ENCODE measurements at regions not wholly inside any gene's neighbourhood (a gene's known extent, or its start where the extent isn't known, plus 50 kb on each side); places are given as distances from the start of the nearest gene placed in this dataset.

DNA sequence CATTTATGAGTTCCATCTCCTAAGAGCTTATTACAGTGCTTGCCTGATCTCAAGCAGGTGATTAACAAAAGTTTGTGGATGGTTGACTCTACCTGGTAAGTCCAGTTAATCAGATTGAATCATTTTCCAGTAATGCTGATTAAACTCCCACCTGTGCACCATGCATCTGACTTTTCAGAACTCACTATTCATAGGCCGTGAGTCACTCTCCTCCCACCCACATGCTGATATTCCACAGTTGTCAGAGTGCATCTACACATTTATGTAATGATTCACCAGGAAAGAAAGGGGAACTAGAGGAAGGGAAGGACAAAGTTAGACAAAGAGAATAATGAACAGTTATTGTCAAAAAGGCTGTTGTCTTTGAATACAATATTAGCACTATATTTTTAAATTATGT is 106.2 kb upstream of the UBE3A start (continued):
- TF ChIP-seq, protein P1, sequence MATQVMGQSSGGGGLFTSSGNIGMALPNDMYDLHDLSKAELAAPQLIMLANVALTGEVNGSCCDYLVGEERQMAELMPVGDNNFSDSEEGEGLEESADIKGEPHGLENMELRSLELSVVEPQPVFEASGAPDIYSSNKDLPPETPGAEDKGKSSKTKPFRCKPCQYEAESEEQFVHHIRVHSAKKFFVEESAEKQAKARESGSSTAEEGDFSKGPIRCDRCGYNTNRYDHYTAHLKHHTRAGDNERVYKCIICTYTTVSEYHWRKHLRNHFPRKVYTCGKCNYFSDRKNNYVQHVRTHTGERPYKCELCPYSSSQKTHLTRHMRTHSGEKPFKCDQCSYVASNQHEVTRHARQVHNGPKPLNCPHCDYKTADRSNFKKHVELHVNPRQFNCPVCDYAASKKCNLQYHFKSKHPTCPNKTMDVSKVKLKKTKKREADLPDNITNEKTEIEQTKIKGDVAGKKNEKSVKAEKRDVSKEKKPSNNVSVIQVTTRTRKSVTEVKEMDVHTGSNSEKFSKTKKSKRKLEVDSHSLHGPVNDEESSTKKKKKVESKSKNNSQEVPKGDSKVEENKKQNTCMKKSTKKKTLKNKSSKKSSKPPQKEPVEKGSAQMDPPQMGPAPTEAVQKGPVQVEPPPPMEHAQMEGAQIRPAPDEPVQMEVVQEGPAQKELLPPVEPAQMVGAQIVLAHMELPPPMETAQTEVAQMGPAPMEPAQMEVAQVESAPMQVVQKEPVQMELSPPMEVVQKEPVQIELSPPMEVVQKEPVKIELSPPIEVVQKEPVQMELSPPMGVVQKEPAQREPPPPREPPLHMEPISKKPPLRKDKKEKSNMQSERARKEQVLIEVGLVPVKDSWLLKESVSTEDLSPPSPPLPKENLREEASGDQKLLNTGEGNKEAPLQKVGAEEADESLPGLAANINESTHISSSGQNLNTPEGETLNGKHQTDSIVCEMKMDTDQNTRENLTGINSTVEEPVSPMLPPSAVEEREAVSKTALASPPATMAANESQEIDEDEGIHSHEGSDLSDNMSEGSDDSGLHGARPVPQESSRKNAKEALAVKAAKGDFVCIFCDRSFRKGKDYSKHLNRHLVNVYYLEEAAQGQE (IDR thresholded peaks at IDR 0.05; ENCODE audit: unreplicated experiment) = no peak
- TF ChIP-seq ZNF114 (CRISPR knock-in tag; IDR thresholded peaks at IDR 0.05) (no peak), JUNB (IDR thresholded peaks at IDR 0.05; ENCODE audit: unreplicated experiment) (no peak), CREB1 (CRISPR knock-in tag; IDR thresholded peaks at IDR 0.05; ENCODE audit: low read depth) (no peak), EZH2 (IDR thresholded peaks at IDR 0.05; ENCODE audit: low read depth, unreplicated experiment) (no peak)
- TF ChIP-seq, protein P2, sequence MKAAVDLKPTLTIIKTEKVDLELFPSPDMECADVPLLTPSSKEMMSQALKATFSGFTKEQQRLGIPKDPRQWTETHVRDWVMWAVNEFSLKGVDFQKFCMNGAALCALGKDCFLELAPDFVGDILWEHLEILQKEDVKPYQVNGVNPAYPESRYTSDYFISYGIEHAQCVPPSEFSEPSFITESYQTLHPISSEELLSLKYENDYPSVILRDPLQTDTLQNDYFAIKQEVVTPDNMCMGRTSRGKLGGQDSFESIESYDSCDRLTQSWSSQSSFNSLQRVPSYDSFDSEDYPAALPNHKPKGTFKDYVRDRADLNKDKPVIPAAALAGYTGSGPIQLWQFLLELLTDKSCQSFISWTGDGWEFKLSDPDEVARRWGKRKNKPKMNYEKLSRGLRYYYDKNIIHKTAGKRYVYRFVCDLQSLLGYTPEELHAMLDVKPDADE (IDR thresholded peaks at IDR 0.05) = no peak

DNA sequence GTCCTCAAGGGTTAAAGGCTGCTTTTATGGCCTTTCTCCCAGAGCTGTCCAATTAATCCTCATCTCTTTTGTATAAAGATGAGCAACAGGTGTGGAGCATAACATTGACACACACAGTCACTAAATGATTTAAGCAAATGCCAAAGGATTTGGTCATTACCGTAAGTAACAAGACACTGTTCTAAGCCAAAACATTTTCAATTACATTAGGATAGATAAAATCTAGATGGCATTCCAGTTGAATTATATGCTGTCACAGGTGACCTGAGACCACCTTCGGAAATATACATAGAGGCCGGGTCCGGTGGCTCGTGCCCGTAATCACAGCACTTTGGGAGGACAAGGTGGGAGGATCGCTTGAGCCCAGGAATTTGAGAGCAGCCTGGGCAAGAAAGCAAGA is 105.3 kb upstream of the UBE3A start:
- Histone ChIP-seq H3K4me1 (ENCODE audit: insufficient read depth) (peaks cover 19% of the 10 kb centered on the region), H3K4me2 (no peak overlapping the region)
- ATAC-seq = no peak
- no peak for TF ChIP-seq POLR2AphosphoS5 (IDR thresholded peaks at IDR 0.05; ENCODE audit: low read depth)
- TF ChIP-seq, protein P1 (IDR thresholded peaks at IDR 0.05; ENCODE audit: unreplicated experiment) = no peak
- no peak for TF ChIP-seq ZNF331 (CRISPR knock-in tag; IDR thresholded peaks at IDR 0.05; ENCODE audit: low read depth)
- TF ChIP-seq, protein P3, sequence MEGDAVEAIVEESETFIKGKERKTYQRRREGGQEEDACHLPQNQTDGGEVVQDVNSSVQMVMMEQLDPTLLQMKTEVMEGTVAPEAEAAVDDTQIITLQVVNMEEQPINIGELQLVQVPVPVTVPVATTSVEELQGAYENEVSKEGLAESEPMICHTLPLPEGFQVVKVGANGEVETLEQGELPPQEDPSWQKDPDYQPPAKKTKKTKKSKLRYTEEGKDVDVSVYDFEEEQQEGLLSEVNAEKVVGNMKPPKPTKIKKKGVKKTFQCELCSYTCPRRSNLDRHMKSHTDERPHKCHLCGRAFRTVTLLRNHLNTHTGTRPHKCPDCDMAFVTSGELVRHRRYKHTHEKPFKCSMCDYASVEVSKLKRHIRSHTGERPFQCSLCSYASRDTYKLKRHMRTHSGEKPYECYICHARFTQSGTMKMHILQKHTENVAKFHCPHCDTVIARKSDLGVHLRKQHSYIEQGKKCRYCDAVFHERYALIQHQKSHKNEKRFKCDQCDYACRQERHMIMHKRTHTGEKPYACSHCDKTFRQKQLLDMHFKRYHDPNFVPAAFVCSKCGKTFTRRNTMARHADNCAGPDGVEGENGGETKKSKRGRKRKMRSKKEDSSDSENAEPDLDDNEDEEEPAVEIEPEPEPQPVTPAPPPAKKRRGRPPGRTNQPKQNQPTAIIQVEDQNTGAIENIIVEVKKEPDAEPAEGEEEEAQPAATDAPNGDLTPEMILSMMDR (conservative IDR thresholded peaks at IDR 0.05; ENCODE audit: low read depth in 2 of 2) = no peak
- TF ChIP-seq ZNF114 (CRISPR knock-in tag; IDR thresholded peaks at IDR 0.05) = no peak
- TF ChIP-seq NANOG (IDR thresholded peaks at IDR 0.05; ENCODE audit: borderline replicate concordance) = no peak

More for the DNA sequence above, 105.3 kb upstream of the UBE3A start:
- no peak overlapping the region for H3K27ac ChIP-seq (ENCODE audit: low read depth)
- H3F3A ChIP-seq (replicated peaks; ENCODE audit: low read depth) = no peaks in the 10 kb centered on the region
- H3K79me2 ChIP-seq (replicated peaks; ENCODE audit: insufficient read depth) = no peaks in the 10 kb centered on the region
- H2AFZ ChIP-seq = no peak overlapping the region
- H3K9me2 ChIP-seq (ENCODE audit: insufficient read depth) = no peaks in the 10 kb centered on the region
- H3K4me3 ChIP-seq = no peak overlapping the region
- DNase-seq (ENCODE audit: low spot score) = no peak
- H3K27me3 ChIP-seq (ENCODE audit: insufficient read depth) = no peaks in the 10 kb centered on the region
- no peaks in the 10 kb centered on the region for H3K36me3 ChIP-seq (ENCODE audit: insufficient read depth)
- peaks cover 2% of the 10 kb centered on the region for H3K27me3 Mint-ChIP-seq (ENCODE audit: insufficient read depth, low read depth, poor library complexity)
- peaks cover 18% of the 10 kb centered on the region for H3K4me1 Mint-ChIP-seq
- H3K9me3 Mint-ChIP-seq = no peaks in the 10 kb centered on the region
- H3K4me3 Mint-ChIP-seq = no peak overlapping the region
- no peak overlapping the region for H3K27ac Mint-ChIP-seq
- H3K36me3 Mint-ChIP-seq (ENCODE audit: low read depth) = no peaks in the 10 kb centered on the region
- no peaks in the 10 kb centered on the region for H4K20me1 ChIP-seq (replicated peaks; ENCODE audit: insufficient read depth)

Data from GM23338 (cell line).